ENCODE measurements at regions not wholly inside any gene's neighbourhood (a gene's known extent, or its start where the extent isn't known, plus 50 kb on each side); places are given as distances from the start of the nearest gene placed in this dataset.

DNA sequence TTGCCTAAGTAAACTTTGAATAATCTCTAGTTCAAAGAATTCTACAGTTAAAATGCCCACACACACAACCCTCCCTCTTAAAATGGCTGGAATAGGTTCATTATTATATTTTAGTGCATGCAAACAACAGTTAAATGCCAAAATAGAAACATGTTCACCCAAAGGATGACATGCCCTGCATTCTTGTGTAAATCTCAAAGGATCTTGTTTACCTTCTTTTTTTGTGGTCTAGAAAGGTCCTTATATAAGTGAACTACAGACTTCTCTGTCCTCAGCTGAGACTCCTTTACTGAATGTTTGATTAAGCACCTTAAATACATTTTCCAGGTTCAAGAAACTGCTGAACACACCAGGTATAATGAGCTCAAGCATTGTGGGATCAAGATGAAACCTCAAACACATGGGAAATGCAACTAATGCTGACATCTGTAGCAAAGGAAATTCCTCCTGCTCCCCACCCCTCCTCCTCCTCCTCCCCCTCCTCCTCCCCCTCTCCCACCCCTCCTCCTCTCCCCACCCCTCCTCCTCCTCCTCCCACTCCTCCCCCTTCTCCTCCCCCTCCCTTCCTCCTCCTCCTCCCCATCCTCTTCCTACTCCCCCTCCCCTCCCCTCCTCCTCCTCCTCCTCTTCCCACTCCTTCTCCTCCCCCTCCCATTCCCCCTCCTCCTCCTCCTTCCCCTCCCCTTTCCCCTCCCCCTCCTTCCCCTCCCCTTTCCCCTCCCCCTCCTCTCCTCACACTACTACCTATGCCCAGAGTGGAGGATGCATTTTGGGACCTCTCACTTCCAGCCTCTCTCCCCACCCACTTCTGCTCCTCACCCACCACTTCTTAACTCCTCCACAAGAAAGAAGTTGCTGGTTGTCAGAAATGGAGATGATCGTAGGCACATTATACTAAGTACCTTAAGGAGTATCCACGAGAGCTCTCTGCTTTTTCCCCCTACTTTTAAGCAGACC, 233.9 kb downstream of the MRPL39 start:
- no peak for DNase-seq
- H3K9me3 ChIP-seq, result no peaks in the 10 kb centered on the region
- no peaks in the 10 kb centered on the region for H3K36me3 ChIP-seq
- H3K27ac ChIP-seq, result no peak overlapping the region
- H3K4me3 ChIP-seq, result no peak overlapping the region
- TF ChIP-seq CTCF (IDR thresholded peaks at IDR 0.05) (no peak), POLR2A (IDR thresholded peaks at IDR 0.05) (no peak), EP300 (IDR thresholded peaks at IDR 0.05) (no peak), POLR2AphosphoS5 (IDR thresholded peaks at IDR 0.05) (no peak)
- intact Hi-C loops (cut with DNase I), result no loop called here
- WGBS, 2 donors, result 81 to 84% methylated on average over 2 of the region's 2 CpGs
- no peaks in the 10 kb centered on the region for H3K27me3 ChIP-seq
- H3K4me1 ChIP-seq, result peaks cover 0 to 11% (median 2%) of the 10 kb centered on the region in 4 donors

DNA sequence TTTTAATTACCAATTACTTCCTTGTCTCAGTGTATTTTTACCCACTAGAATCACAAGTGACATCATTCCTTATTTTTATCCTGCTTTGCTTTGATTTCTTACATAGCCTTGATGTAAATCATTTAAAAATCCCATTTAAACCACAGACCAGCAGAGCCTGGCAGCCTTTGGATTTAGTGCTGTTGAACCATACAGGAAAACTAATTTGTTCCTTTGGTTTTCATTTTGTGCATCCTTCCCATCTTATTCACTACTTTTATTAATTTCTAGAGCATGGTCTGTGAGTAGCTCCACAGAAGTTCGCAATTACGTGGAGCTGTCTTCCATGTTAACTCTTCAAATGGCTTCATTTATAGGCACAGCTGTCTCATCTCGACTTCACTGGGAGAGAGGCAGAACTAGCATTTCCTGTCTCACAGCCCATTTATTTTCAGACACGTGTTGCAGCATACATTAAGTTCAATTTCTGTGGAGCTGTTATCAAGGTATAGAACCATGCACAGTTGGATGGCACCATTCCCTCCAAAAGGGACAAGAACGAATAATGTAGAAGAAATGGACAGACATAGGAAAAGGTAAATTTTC, 235.3 kb downstream of the MRPL39 start:
- intact Hi-C loops (cut with DNase I), result no loop called here
- H3K36me3 ChIP-seq, result no peaks in the 10 kb centered on the region
- WGBS, 2 donors, result 50 to 52% methylated on average over 5 of the region's 5 CpGs
- no peak for TF ChIP-seq POLR2AphosphoS5 (IDR thresholded peaks at IDR 0.05)
- no peak for TF ChIP-seq CTCF (IDR thresholded peaks at IDR 0.05)
- TF ChIP-seq EP300 (IDR thresholded peaks at IDR 0.05), result no peak
- no peak for TF ChIP-seq POLR2A (IDR thresholded peaks at IDR 0.05)
- H3K27me3 ChIP-seq, result no peaks in the 10 kb centered on the region
- no peak for DNase-seq
- H3K27ac ChIP-seq, result no peak overlapping the region
- no peaks in the 10 kb centered on the region for H3K9me3 ChIP-seq
- H3K4me3 ChIP-seq, result no peak overlapping the region
- H3K4me1 ChIP-seq, result peaks cover 0 to 11% (median 2%) of the 10 kb centered on the region in 4 donors

GRCh38 chr21:25370311-25370744, 237.0 kb downstream of the MRPL39 start:
- intact Hi-C loops (cut with DNase I), result no loop called here
- DNase-seq, result no peak
- 77 to 88% methylated on average over 6 of the region's 6 CpGs for WGBS, 2 donors
- Histone ChIP-seq H3K27ac (peak overlapping the region in 1 of 4 donors; percentile 6), H3K4me1 (peaks cover 0 to 11% (median 2%) of the 10 kb centered on the region in 4 donors), H3K4me3 (no peak overlapping the region), H3K27me3 (no peaks in the 10 kb centered on the region), H3K9me3 (no peaks in the 10 kb centered on the region), H3K36me3 (no peaks in the 10 kb centered on the region)
- no peak for TF ChIP-seq POLR2AphosphoS5 (IDR thresholded peaks at IDR 0.05)

- Histone ChIP-seq H3K4me1 (peaks cover 0 to 11% (median 2%) of the 10 kb centered on the region in 4 donors), H3K36me3 (no peaks in the 10 kb centered on the region), H3K27ac (peak overlapping the region in 1 of 4 donors; percentile 6), H3K27me3 (no peaks in the 10 kb centered on the region), H3K4me3 (no peak overlapping the region), H3K9me3 (no peaks in the 10 kb centered on the region)
- DNase-seq, result no peak
- 63 to 78% methylated on average over 4 of the region's 4 CpGs for WGBS, 2 donors
- intact Hi-C loops (cut with DNase I), result no loop called here
- TF ChIP-seq POLR2AphosphoS5 (IDR thresholded peaks at IDR 0.05) (no peak), POLR2A (IDR thresholded peaks at IDR 0.05) (no peak), EP300 (IDR thresholded peaks at IDR 0.05) (no peak), CTCF (IDR thresholded peaks at IDR 0.05) (no peak)
These were observed 237.6 kb downstream of the MRPL39 start for GRCh38 chr21:25369524-25370300.

DNA sequence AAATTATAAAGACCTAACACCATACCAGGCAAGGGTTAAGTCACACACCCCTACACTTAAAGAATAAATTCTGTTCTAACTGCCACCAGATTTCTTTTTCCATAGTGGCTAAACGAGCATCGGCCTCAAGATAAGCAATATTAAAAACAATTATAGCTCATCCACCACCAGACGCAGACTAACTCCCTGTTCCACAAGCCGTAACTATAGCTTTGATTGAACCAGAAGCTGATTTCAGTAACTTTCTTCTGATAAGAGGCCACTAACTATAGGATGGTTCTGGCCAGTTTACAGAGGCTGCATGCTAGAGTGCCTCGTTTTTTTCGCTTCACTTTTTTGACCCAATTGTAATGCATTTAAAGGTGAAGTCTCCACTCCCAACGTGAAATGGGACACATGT, 238.8 kb downstream of the MRPL39 start:
- 78 to 86% methylated on average over 7 of the region's 7 CpGs for WGBS, 2 donors
- H3K4me1 ChIP-seq, result peaks cover 0 to 11% (median 2%) of the 10 kb centered on the region in 4 donors
- H3K9me3 ChIP-seq, result no peaks in the 10 kb centered on the region
- H3K36me3 ChIP-seq, result no peaks in the 10 kb centered on the region
- no peak for DNase-seq
- intact Hi-C loops (cut with DNase I), result no loop called here
- no peaks in the 10 kb centered on the region for H3K27me3 ChIP-seq
- H3K27ac ChIP-seq, result no peak overlapping the region
- no peak overlapping the region for H3K4me3 ChIP-seq
- TF ChIP-seq POLR2A (IDR thresholded peaks at IDR 0.05) (no peak), CTCF (IDR thresholded peaks at IDR 0.05) (no peak), POLR2AphosphoS5 (IDR thresholded peaks at IDR 0.05) (no peak), EP300 (IDR thresholded peaks at IDR 0.05) (no peak)
